HepG2 (cell line): ENCODE measurements at regions not wholly inside any gene's neighbourhood (a gene's known extent, or its start where the extent isn't known, plus 50 kb on each side); places are given as distances from the start of the nearest gene placed in this dataset.

Experiments
- ATAC-seq: fragments of 200-7000 bp; cut with Tn5 transposase; 3 replicates; pipeline ENCODE4 v1.9.1; 2020; ENCODE audit warnings: mild to moderate bottlenecking, moderate library complexity
- BruUV-seq: library from RNA; stranded (reverse); fragments of 400-500 nt; replicated peaks from 2 replicates; lab custom pipeline; 2021; lab: Mats Ljungman, UMichigan
- CTCF ChIA-PET: fragments of 300-600 bp; formaldehyde crosslinking; extraction: SDS; loops from one replicate; lab custom pipeline; 2021; ENCODE audit warnings: low total read pairs, inconsistent platforms, low intra/inter-chr PET ratio; lab: Yijun Ruan, JAX
- POLR2A ChIA-PET: fragments of 350-600 bp; sonication (Branson Sonifier 250); formaldehyde crosslinking; loops from one replicate; lab custom pipeline; 2020; ENCODE audit warnings: antibody characterized with exemption, inconsistent platforms; lab: Yijun Ruan, JAX
- DNase-seq: peaks from one replicate; pipeline ENCODE4 v3.0.0-alpha.2; 2015; ENCODE audit warnings: low spot score
- FAIRE-seq: peaks from 3 replicates; lab custom pipeline; 2011; peaks lifted over from hg19 to GRCh38; lab: Jason Lieb, UNC
- H2AFZ ChIP-seq: one replicate; pipeline ENCODE4 v1.6.1; 2011; ENCODE audit warnings: low read length, inconsistent platforms
- H3K27ac ChIP-seq: fragments of 300-600 bp; 3 replicates; pipeline ENCODE4 v1.8.0; 2011; ENCODE audit warnings: mixed run types, mild to moderate bottlenecking, mixed read lengths, low read length, inconsistent platforms; ENCODE audit not compliant: insufficient read depth; ENCODE audit errors: extremely low read length
- H3K27me3 ChIP-seq, 2 experiments: fragments of 200-600 bp in 1 of 2; 2 replicates in 1 of 2; 3 replicates in 1 of 2; pipeline versions ENCODE4 v1.6.0 to v1.8.0; 2011; ENCODE audit warnings: low read length in 2 of 2, mild to moderate bottlenecking in 2 of 2, moderate library complexity in 2 of 2, inconsistent platforms in 1 of 2; ENCODE audit not compliant: insufficient read depth in 2 of 2, control insufficient read depth in 1 of 2
- H3K36me3 ChIP-seq, 2 experiments: fragments of 200-600 bp in 1 of 2; replicated peaks in 1 of 2; 2 replicates in 1 of 2; 3 replicates in 1 of 2; pipeline versions ENCODE4 v1.5.1 to v1.8.0; 2011; ENCODE audit warnings: low read length in 2 of 2, inconsistent platforms in 1 of 2; ENCODE audit not compliant: insufficient read depth in 2 of 2, control insufficient read depth in 1 of 2
- H3K4me1 ChIP-seq: 2 replicates; pipeline ENCODE4 v1.5.1; 2012; ENCODE audit warnings: low read length, inconsistent platforms; ENCODE audit not compliant: insufficient read depth
- H3K4me2 ChIP-seq: 2 replicates; pipeline ENCODE4 v1.6.0; 2011; ENCODE audit warnings: low read depth, low read length, inconsistent platforms
- H3K4me3 ChIP-seq, 3 experiments: fragments of 200-600 bp in 1 of 3; sonication (generic), shearing (Covaris generic) in 1 of 3; replicated peaks in 1 of 3; 2 replicates each; pipeline ENCODE4 v1.5.1; 2011 to 2016; ENCODE audit warnings: low read length in 3 of 3, inconsistent platforms in 2 of 3, low read depth in 2 of 3, mild to moderate bottlenecking in 2 of 3, control low read depth in 1 of 3, mixed read lengths in 1 of 3; ENCODE audit not compliant: insufficient read depth in 1 of 3
- H3K79me2 ChIP-seq: one replicate; pipeline ENCODE4 v1.6.1; 2011; ENCODE audit warnings: low read length, inconsistent platforms; ENCODE audit not compliant: insufficient read depth
- H3K9ac ChIP-seq: 2 replicates; pipeline ENCODE4 v1.6.0; 2011; ENCODE audit warnings: mild to moderate bottlenecking, low read depth, low read length, inconsistent platforms; ENCODE audit not compliant: insufficient read depth
- H3K9me3 ChIP-seq: 2 replicates; pipeline ENCODE4 v1.5.1; 2012; ENCODE audit warnings: mild to moderate bottlenecking, low read length
- H4K20me1 ChIP-seq: 2 replicates; pipeline ENCODE4 v1.6.0; 2011; ENCODE audit warnings: inconsistent platforms, mild to moderate bottlenecking, low read length, moderate library complexity; ENCODE audit not compliant: insufficient read depth
- AGO2 ChIP-seq: fragments of 200-400 bp; formaldehyde crosslinking; optimal IDR thresholded peaks from 2 replicates; pipeline ENCODE3; 2017; ENCODE audit warnings: mild to moderate bottlenecking, low read depth, low read length, moderate library complexity
- ARID5B ChIP-seq: IDR thresholded peaks from 2 replicates; pipeline ENCODE4 v1.4.0; 2020; ENCODE audit warnings: mild to moderate bottlenecking, missing genetic modification reagents
- CAMTA2 ChIP-seq: sonication (generic); formaldehyde crosslinking; IDR thresholded peaks from 2 replicates; pipeline ENCODE4 v1.4.0; 2020; ENCODE audit warnings: mild to moderate bottlenecking, missing genetic modification reagents, borderline replicate concordance
- CEBPB ChIP-seq: IDR thresholded peaks from 2 replicates; pipeline ENCODE4 v1.6.1; 2011; ENCODE audit warnings: low read depth, low read length, improper control_type of control experiment, borderline replicate concordance
- DR1 ChIP-seq: sonication (generic); formaldehyde crosslinking; IDR thresholded peaks from 2 replicates; pipeline ENCODE4 v1.8.0; 2021; ENCODE audit warnings: mild to moderate bottlenecking, missing genetic modification reagents, inconsistent platforms
- HBP1 ChIP-seq: IDR thresholded peaks from 2 replicates; pipeline ENCODE4 v1.6.1; 2016; ENCODE audit warnings: low read depth, control low read depth
- MXI1 ChIP-seq: IDR thresholded peaks from 3 replicates; pipeline ENCODE4 v1.6.1; 2012; ENCODE audit warnings: low read depth, low read length, inconsistent platforms, borderline replicate concordance
- NFATC3 ChIP-seq: sonication (generic); formaldehyde crosslinking; IDR thresholded peaks from 2 replicates; pipeline ENCODE4 v1.5.1; 2020; ENCODE audit warnings: mild to moderate bottlenecking, missing genetic modification reagents
- POLR2A ChIP-seq, 2 experiments: IDR thresholded peaks; 2 replicates each; pipeline ENCODE4 v1.6.1; 2011; ENCODE audit warnings: low read depth in 2 of 2, low read length in 2 of 2, mild to moderate bottlenecking in 1 of 2, moderate library complexity in 1 of 2; ENCODE audit not compliant: insufficient read depth in 1 of 2
- SNAPC5 ChIP-seq: sonication (generic); formaldehyde crosslinking; IDR thresholded peaks from 2 replicates; pipeline ENCODE4 v1.8.1; 2023; ENCODE audit warnings: mild to moderate bottlenecking, missing genetic modification reagents, borderline replicate concordance
- SRF ChIP-seq: IDR thresholded peaks from 2 replicates; pipeline ENCODE4 v1.6.1; 2011; ENCODE audit warnings: mild to moderate bottlenecking, low read depth, low read length, moderate library complexity
- TSC22D2 ChIP-seq: sonication (generic); formaldehyde crosslinking; IDR thresholded peaks from 2 replicates; pipeline ENCODE4 v1.5.1; 2020; ENCODE audit warnings: missing genetic modification reagents, mild to moderate bottlenecking, borderline replicate concordance
- ZBED4 ChIP-seq: sonication (generic); formaldehyde crosslinking; IDR thresholded peaks from 2 replicates; pipeline ENCODE4 v1.4.0; 2020; ENCODE audit warnings: missing genetic modification reagents, borderline replicate concordance
- ZNF563 ChIP-seq: sonication (generic); formaldehyde crosslinking; IDR thresholded peaks from 2 replicates; pipeline ENCODE4 v1.8.0; 2022; ENCODE audit warnings: mild to moderate bottlenecking, moderate library complexity, missing genetic modification reagents
- ZNF577 ChIP-seq: sonication (generic); formaldehyde crosslinking; IDR thresholded peaks from 2 replicates; pipeline ENCODE4 v1.4.0; 2020; ENCODE audit warnings: mild to moderate bottlenecking, low read depth, missing genetic modification reagents, borderline replicate concordance
- ZNF660 ChIP-seq: sonication (generic); formaldehyde crosslinking; IDR thresholded peaks from 2 replicates; pipeline ENCODE4 v1.5.1; 2020; ENCODE audit warnings: mild to moderate bottlenecking, low read depth, missing genetic modification reagents, borderline replicate concordance
- WGBS: methylation state at CpG from one replicate; pipeline ENCODE4 v1.1.6; 2017; ENCODE audit warnings: low lambda C conversion rate; 5-methylcytosine and 5-hydroxymethylcytosine counted together
- in situ Hi-C: cut with HindIII; loops from 2 replicates; pipeline ENCODE4 v1.10.0; 2017; ENCODE audit warnings: low pct_unique_long_range_greater_than_20kb; ENCODE audit not compliant: extremely low pct_ligation_motif_present
- intact Hi-C: fragments of 100-400 bp; cut with micrococcal nuclease; formaldehyde crosslinking; loops from one replicate; pipeline ENCODE4 v1.10.0; 2022; ENCODE audit not compliant: unreplicated experiment

GRCh38 chr10:53134050-53134449 is 361.5 kb upstream of the MBL2 start:
- no TSS peak for BruUV-seq
- in situ Hi-C loops = no loop called here
- Histone ChIP-seq H3K27ac (no peak overlapping the region), H3K4me1 (peaks cover 23% of the 10 kb centered on the region), H3K9me3 (no peaks in the 10 kb centered on the region), H3K4me3 (no peak overlapping the region), H3K27me3 (no peaks in the 10 kb centered on the region), H2AFZ (no peak overlapping the region), H3K4me2 (no peak overlapping the region), H4K20me1 (no peaks in the 10 kb centered on the region), H3K9ac (no peak overlapping the region), H3K79me2 (no peaks in the 10 kb centered on the region), H3K36me3 (no peaks in the 10 kb centered on the region)
- ChIA-PET POLR2A (no interaction called here), CTCF (no interaction called here)
- intact Hi-C loops = no loop called here
- no peak for DNase-seq
- no peak for ATAC-seq
- no peak for FAIRE-seq
- WGBS = 36% methylated on average over 4 of the region's 4 CpGs
- TF ChIP-seq SRF = no peak
- no peak for TF ChIP-seq ZNF660 (CRISPR knock-in tag)
- no peak for TF ChIP-seq AGO2
- no peak for TF ChIP-seq TSC22D2 (CRISPR knock-in tag)
- no peak for TF ChIP-seq ZNF563 (CRISPR knock-in tag)
- TF ChIP-seq ARID5B (CRISPR knock-in tag) = no peak
- no peak for TF ChIP-seq MXI1
- TF ChIP-seq CAMTA2 (CRISPR knock-in tag) = no peak
- no peak for TF ChIP-seq NFATC3 (CRISPR knock-in tag)
- TF ChIP-seq ZBED4 (CRISPR knock-in tag) = no peak
- no peak for TF ChIP-seq DR1 (CRISPR knock-in tag)
- no peak for TF ChIP-seq POLR2A (IDR thresholded peaks at IDR 0.05; ENCODE audit: insufficient read depth in 1 of 2, low read depth in 2 of 2, low read length in 2 of 2)
- no peak for TF ChIP-seq CEBPB
- no peak for TF ChIP-seq ZNF577
- TF ChIP-seq SNAPC5 (CRISPR knock-in tag) = no peak
- no peak for TF ChIP-seq HBP1 (CRISPR knock-in tag)
